ENCODE measurements at regions not wholly inside any gene's neighbourhood (a gene's known extent, or its start where the extent isn't known, plus 50 kb on each side); places are given as distances from the start of the nearest gene placed in this dataset.

DNA sequence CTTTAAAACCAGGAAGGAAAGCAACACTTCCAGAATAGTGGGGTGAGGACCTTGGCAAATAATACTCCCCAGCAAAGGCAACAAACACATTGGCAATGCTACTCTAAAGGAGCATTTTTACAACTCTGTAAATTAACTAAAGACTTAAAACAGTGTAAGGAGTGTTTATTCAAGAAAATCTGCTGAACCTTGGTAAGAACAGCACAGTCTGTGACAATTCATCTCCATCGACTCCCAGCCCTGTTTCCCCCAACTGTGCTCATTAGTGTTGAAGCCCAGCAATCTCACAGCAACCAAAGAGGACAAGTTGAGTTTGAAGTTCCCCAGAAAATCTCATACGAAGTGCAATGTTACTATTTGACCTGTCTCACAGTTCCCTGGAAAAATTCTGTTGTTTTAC lies 884.9 kb downstream of the C6orf118 start:
- no peak for DNase-seq

DNA sequence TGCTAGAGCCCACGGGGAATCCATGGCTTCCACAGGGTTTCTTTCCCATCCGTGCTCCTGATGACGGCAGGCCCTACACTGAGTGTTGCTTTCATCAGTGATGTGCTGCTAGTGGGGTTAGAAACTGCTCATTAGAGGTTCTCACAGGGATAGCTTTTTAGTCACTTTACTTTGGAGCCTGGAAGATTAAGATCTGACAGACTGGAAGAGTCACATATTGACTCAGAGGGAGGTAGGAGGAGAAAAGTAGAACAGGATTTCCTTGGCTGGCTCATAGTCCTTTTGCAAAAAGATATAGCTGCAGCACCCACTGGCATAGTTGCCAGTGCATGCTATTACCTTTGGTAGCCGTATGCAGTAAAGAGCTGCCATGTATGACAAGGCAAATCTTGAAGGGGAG lies 890.3 kb downstream of the C6orf118 start:
- no peak for DNase-seq

DNA sequence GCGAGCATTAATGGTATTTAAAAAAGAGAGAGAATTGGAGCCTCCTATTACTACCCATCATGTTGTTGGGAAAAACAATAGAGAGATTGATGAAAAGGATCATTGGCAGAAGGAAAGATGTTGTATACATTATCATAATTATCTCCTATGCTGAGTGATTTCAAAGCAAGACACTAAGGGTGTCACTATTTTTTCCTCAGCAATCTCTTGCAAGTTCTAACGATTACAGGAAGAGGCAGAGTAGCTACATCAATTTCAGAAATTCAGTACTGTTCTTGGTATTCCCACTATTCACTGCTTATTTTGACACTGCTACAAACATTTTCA lies 891.2 kb downstream of the C6orf118 start:
- DNase-seq = no peak

DNA sequence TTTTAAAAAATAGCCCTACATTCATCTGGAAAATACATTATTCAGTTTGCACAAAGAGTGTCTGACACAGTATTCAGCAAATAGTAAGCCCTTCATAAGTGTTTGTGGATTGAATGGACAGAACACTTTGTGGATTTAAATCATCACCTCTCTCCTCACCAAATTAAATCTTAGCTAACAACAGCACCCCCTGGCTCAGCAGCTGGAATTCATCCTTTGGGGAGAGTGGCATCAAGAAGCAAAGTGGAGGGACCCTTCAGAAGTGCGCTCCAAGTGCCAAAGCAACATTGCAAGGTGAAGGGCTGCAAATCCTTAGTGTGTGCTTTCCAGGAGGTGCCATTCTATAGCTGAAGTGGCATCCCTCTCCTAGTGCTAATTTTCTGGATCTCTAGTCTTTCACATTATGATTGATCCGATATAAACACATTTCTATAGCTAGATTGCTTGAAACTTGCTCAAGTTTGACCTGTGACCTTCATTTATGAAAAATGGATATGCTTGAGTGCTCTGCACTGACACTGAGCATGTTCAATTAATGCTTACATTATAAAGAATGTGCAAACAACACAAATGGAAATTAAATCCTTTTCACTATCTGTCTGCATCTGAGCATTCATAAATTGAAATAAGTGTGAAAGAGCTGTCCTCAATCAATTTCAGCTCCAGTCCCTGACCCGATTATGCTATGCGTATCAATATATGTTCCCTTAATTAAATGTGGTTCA lies 891.7 kb downstream of the C6orf118 start:
- no peak for DNase-seq

GRCh38 chr6:164415832-164416563 lies 893.4 kb downstream of the C6orf118 start:
- no peak for DNase-seq

- no peak for DNase-seq
These were observed 894.7 kb downstream of the C6orf118 start for GRCh38 chr6:164414695-164415094.

- no peak for DNase-seq
These were observed 896.8 kb downstream of the C6orf118 start for GRCh38 chr6:164412566-164412965.

DNA sequence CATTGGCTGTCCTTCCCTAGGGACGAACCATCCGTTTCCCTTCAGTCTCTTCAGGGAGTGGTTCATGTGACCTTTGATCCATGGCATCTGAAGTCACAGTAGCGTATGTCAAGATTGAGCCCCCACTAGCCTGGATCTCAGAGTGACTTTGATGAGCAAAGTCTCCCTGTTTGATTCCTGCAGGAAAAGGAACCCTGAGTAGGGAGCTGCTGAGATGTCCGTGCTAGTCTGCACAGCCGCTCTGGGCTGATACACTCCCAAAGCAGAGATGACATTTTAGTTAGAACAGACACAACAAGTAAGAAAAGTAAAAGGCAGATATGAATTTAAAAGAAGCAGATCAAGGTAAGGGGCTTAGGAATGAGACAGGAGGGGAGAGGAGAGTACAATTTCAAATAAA lies 899.4 kb downstream of the C6orf118 start:
- no peak for DNase-seq

GRCh38 chr6:164409309-164410009 lies 899.9 kb downstream of the C6orf118 start:
- DNase-seq = no peak

GRCh38 chr6:164408868-164409267 lies 900.5 kb downstream of the C6orf118 start:
- DNase-seq = no peak

DNA sequence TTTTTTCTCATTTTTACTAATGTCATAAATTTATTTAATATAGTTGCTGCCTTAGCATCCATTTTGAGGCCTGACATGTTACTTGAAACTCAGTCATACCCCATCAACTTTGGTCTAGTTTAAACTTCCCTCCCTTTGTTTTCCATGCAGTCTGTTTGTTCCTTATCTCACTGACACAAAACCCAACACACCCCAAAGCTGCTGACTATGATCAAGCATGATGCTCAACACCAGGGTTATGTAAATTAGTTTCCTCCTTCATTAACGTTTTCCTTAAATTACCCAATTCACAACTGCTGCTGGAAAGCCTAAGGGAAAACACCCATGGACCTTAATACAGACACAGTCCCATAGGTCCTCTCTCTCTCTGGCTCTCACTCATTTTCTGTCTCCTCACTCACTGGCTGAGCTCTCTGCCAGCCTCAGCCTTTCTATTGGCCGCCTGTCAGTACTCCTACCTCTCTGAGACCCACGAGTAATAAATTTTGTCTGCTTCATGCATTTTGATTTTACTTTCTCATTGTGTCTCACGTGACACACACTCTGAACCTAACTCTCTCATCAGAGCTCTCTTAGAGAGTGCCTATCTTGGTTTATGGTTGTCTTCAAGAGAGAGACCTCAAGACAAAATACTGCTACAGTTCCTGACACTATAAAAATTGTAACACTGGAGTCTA lies 904.5 kb downstream of the C6orf118 start:
- no peak for DNase-seq

GRCh38 chr6:164401871-164402270 lies 907.5 kb downstream of the C6orf118 start:
- DNase-seq = no peak

DNA sequence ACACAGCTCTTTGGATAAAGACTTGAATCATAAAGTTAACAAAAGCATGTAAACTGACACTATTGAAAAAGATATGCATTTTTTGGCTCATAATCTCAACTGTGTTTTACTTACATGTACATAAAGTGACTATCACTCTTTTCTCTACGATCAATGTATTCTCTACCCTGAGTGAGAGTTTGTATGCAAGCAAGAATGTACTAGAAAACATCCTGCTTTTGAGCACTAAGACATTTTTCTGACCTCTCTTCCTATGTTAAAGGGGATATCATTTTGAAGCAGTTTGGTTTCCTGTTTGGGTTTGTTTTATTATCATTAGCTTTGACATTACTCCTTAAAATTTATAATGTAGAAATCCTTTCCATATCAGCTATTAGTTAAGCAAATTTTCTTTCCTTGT lies 910.8 kb downstream of the C6orf118 start:
- DNase-seq = no peak

GRCh38 chr6:164396071-164397047 lies 913.0 kb downstream of the C6orf118 start:
- DNase-seq = no peak

DNA sequence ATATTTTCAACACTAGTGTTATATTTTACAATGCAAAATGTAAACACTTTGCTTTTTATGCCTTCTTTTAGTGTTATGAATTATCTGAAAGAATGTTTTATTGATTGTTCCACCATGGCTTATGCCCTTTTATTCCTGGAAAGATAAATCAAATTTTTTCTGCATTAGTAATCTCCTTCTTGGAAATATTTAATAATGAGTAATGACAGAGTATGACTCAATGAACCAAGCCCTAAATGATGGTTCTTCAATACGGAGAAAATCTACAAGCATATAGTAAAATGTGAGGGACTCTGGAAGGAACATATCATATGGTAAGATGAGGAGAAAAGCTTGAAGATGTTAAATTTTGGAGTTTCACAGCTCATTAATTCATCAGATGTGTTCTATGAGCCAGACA lies 929.6 kb downstream of the C6orf118 start:
- DNase-seq = no peak

- DNase-seq = no peak
These were observed 931.1 kb downstream of the C6orf118 start for GRCh38 chr6:164378330-164378729.

DNA sequence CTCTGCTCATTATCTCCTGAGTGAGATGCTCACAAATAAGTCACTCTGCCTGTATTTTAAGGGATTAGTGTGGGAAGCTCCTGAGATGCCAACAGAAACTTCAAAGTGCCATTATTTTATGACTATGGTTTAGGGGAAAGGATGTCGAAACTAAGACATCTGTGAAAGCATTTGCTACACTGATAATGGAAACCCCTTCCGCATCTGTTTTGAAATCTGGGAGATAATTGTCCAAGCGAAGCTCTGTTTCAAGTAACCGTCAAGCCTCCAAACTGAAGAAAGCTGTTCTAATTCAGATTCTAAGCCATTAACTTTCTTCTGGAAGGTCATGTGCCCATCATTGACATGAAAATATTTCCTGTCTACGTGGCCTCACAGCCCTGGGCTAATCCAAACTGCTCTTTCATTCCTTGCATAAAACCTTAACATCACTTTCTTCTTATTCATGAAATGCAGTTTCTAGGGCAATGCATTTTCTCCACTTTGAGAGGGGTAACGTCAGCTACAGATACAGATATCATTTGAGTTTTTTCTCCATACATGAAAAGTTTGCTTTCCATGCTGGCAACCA lies 932.0 kb downstream of the C6orf118 start:
- no peak for DNase-seq

DNA sequence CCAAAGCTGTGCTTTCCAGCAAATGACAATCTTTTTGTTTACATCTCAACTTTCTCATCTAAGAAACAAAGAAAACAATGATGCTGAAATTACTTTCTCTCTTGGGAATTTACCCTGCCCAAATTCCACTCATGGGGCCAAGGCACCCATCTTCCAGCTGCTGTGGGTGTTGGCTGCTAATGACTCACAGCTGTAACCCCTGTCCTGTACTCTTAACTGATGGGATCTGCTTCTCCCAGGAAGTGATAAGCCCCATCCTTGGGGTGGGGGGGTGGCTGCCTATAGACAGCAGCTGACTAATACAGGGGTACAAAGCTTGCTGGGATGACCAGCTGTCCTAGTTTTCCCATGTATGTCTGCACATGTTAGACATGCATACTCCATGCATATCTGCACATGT lies 938.6 kb downstream of the C6orf118 start:
- DNase-seq = no peak

- no peak for DNase-seq
These were observed 944.9 kb downstream of the QKI start for GRCh38 chr6:164359441-164359840.

GRCh38 chr6:164359036-164359435 lies 944.5 kb downstream of the QKI start:
- no peak for DNase-seq

- no peak for DNase-seq
These were observed 942.3 kb downstream of the QKI start for GRCh38 chr6:164356814-164357213.

- DNase-seq = no peak
These were observed 932.9 kb downstream of the QKI start for GRCh38 chr6:164347455-164347854.
